Suprapubic skin (tissue), 4 donors: ENCODE measurements at regions not wholly inside any gene's neighbourhood (a gene's known extent, or its start where the extent isn't known, plus 50 kb on each side); places are given as distances from the start of the nearest gene placed in this dataset.

Experiments used
- DNase-seq, 2 donors: peaks; one replicate each; pipeline ENCODE4 v3.0.0-alpha.2; 2019; ENCODE audit warnings: low spot score in 2 of 2
- H3K27ac ChIP-seq: fragments of 200-600 bp; sonication (generic); one replicate; pipeline ENCODE4 v1.5.1; 2019
- H3K27me3 ChIP-seq: fragments of 200-600 bp; sonication (generic); one replicate; pipeline ENCODE4 v1.5.1; 2019
- H3K36me3 ChIP-seq: fragments of 200-600 bp; sonication (generic); one replicate; pipeline ENCODE4 v1.5.1; 2019
- H3K4me1 ChIP-seq: fragments of 200-600 bp; sonication (generic); one replicate; pipeline ENCODE4 v1.5.1; 2019
- H3K4me3 ChIP-seq: fragments of 200-600 bp; sonication (generic); one replicate; pipeline ENCODE4 v1.5.1; 2019; ENCODE audit warnings: mild to moderate bottlenecking
- H3K9me3 ChIP-seq: fragments of 200-600 bp; sonication (generic); one replicate; pipeline ENCODE4 v1.5.1; 2019
- CTCF ChIP-seq, 2 donors: fragments of 200-600 bp in 1 of 2; fragments of 450-650 bp in 1 of 2; sonication (generic) in 1 of 2; IDR thresholded peaks; one replicate each; pipeline ENCODE4 v1.5.1; 2016 to 2019; ENCODE audit warnings: antibody characterized with exemption in 2 of 2, mild to moderate bottlenecking in 1 of 2, moderate library complexity in 1 of 2
- EP300 ChIP-seq: sonication (generic); formaldehyde crosslinking; IDR thresholded peaks from one replicate; pipeline ENCODE4 v1.6.1; 2017; ENCODE audit warnings: antibody characterized with exemption
- POLR2A ChIP-seq, 2 donors: fragments of 450-650 bp; IDR thresholded peaks; one replicate each; pipeline ENCODE4 v1.6.1; 2017; ENCODE audit warnings: antibody characterized with exemption in 2 of 2, mild to moderate bottlenecking in 2 of 2, moderate library complexity in 2 of 2
- POLR2AphosphoS5 ChIP-seq, 3 donors: sonication (generic); formaldehyde crosslinking; IDR thresholded peaks; one replicate each; pipeline ENCODE4 v1.6.1; 2017; ENCODE audit warnings: antibody characterized with exemption in 3 of 3
- WGBS: methylation state at CpG from one replicate; pipeline ENCODE4 v1.1.5; 2018; 5-methylcytosine and 5-hydroxymethylcytosine counted together

- Histone ChIP-seq H3K9me3 (no peaks in the 10 kb centered on the region), H3K27ac (no peak overlapping the region), H3K4me3 (no peak overlapping the region), H3K4me1 (no peaks in the 10 kb centered on the region), H3K27me3 (peaks cover 3% of the 10 kb centered on the region), H3K36me3 (no peaks in the 10 kb centered on the region)
- TF ChIP-seq CTCF (IDR thresholded peaks at IDR 0.05) (no peak), EP300 (no peak), POLR2A (IDR thresholded peaks at IDR 0.05) (no peak), POLR2AphosphoS5 (IDR thresholded peaks at IDR 0.05) (no peak)
- no peak for DNase-seq
- WGBS = 79% methylated on average over 13 of the region's 13 CpGs
These were observed 60.4 kb upstream of the FOXQ1 start for GRCh38 chr6:1251198-1252155.

DNA sequence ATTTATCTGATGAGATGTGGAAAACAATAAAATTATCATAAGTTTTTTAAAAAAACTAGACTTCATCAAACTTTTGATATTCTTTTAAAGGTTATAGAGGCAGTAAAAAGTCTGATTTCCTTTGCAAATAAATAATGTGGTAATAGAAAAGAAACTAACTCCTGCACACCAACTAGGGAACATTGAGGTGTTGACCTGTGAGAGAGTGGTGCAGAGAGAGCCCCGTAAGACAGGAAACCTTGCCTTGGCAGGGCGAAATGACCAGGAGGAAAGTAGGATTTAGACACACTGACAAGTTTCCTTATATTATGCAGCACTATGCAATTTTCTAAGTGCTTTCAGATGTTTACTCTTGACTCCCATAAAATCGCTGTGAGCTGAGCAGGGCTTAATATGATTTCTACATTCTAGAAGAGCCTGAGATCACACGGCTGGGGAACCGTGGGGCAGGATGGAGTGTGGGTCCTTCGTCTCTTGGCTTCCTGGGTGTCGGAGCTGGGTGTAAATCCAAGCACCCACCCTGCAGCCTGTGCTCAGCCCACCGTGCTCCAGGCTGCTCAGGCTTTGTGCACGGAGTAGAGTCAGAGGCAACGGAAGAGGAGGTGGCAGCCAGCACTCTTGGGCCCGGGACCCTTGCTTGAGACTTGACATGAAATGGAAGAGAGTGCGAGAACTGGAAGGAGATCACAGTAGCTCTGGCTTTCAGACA is 61.3 kb upstream of the FOXQ1 start:
- H3K9me3 ChIP-seq = no peaks in the 10 kb centered on the region
- 61% methylated on average over 12 of the region's 12 CpGs for WGBS

GRCh38 chr6:1247894-1248293 is 64.0 kb upstream of the FOXQ1 start:
- no peak for DNase-seq
- no peaks in the 10 kb centered on the region for H3K27me3 ChIP-seq
- H3K4me1 ChIP-seq = no peaks in the 10 kb centered on the region
- H3K9me3 ChIP-seq = no peaks in the 10 kb centered on the region
- H3K4me3 ChIP-seq = no peak overlapping the region
- no peak overlapping the region for H3K27ac ChIP-seq
- no peak for TF ChIP-seq POLR2A (IDR thresholded peaks at IDR 0.05)
- TF ChIP-seq CTCF (IDR thresholded peaks at IDR 0.05) = no peak
- TF ChIP-seq POLR2AphosphoS5 (IDR thresholded peaks at IDR 0.05) = no peak
- TF ChIP-seq EP300 = no peak
- 91% methylated on average over 3 of the region's 3 CpGs for WGBS
- H3K36me3 ChIP-seq = no peaks in the 10 kb centered on the region

More for the DNA sequence above, 61.3 kb upstream of the FOXQ1 start:
- Histone ChIP-seq H3K36me3 (no peaks in the 10 kb centered on the region), H3K4me3 (no peak overlapping the region), H3K27me3 (peaks cover 3% of the 10 kb centered on the region), H3K27ac (no peak overlapping the region), H3K4me1 (no peaks in the 10 kb centered on the region)
- DNase-seq = no peak
- no peak for TF ChIP-seq POLR2A (IDR thresholded peaks at IDR 0.05)
- TF ChIP-seq EP300 = no peak
- TF ChIP-seq CTCF (IDR thresholded peaks at IDR 0.05) = no peak
- TF ChIP-seq POLR2AphosphoS5 (IDR thresholded peaks at IDR 0.05) = no peak

DNA sequence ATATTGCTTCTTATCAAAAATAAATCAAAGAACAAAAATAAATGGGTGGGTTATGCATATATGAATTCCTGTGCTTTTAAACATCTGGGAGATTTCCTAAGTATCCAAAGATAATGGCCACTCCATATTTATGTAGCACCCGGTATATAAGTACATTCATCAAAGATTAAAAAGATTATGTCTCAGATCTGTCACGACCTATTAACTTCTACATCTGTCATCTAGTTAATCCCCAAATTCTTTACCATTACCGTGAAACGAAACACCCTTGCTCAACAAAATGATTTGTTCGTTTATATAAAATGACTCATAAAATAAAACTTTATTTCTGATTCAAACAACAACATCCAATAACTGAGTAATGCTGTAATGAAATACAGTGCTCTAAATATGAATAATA is 64.8 kb upstream of the FOXQ1 start:
- Histone ChIP-seq H3K27me3 (no peaks in the 10 kb centered on the region), H3K27ac (no peak overlapping the region), H3K4me3 (no peak overlapping the region), H3K36me3 (no peaks in the 10 kb centered on the region), H3K4me1 (no peaks in the 10 kb centered on the region), H3K9me3 (no peaks in the 10 kb centered on the region)
- TF ChIP-seq POLR2AphosphoS5 (IDR thresholded peaks at IDR 0.05) = no peak
- TF ChIP-seq EP300 = no peak
- TF ChIP-seq POLR2A (IDR thresholded peaks at IDR 0.05) = no peak
- no peak for TF ChIP-seq CTCF (IDR thresholded peaks at IDR 0.05)
- DNase-seq = no peak
- 59% methylated on average over 5 of the region's 5 CpGs for WGBS

GRCh38 chr6:1244941-1245340 is 67.0 kb upstream of the FOXQ1 start:
- H3K4me3 ChIP-seq = no peak overlapping the region
- TF ChIP-seq POLR2A (IDR thresholded peaks at IDR 0.05) (no peak), CTCF (IDR thresholded peaks at IDR 0.05) (no peak), EP300 (no peak), POLR2AphosphoS5 (IDR thresholded peaks at IDR 0.05) (no peak)
- H3K36me3 ChIP-seq = no peaks in the 10 kb centered on the region
- H3K9me3 ChIP-seq = no peaks in the 10 kb centered on the region
- WGBS = 77% methylated on average over 16 of the region's 16 CpGs
- H3K27ac ChIP-seq = no peak overlapping the region
- peaks cover 9% of the 10 kb centered on the region for H3K4me1 ChIP-seq
- DNase-seq = no peak
- no peaks in the 10 kb centered on the region for H3K27me3 ChIP-seq
